Ovary (tissue), 3 donors: ENCODE measurements at regions not wholly inside any gene's neighbourhood (a gene's known extent, or its start where the extent isn't known, plus 50 kb on each side); places are given as distances from the start of the nearest gene placed in this dataset.
"Not testable (repeated sequence)": the region's sequence is repeated elsewhere in the genome, so short reads cannot be mapped to it uniquely, and the experiment has no call there.

ENCODE experiments used
- POLR2A ChIP-seq: fragments of 450-650 bp; IDR thresholded peaks from one replicate; pipeline ENCODE4 v1.6.1; 2017; ENCODE audit warnings: antibody characterized with exemption, mild to moderate bottlenecking, moderate library complexity
- TF ChIP-seq, protein P1 (sequence below), 3 donors: fragments of 450-650 bp in 2 of 3; fragments of 200-600 bp in 1 of 3; IDR thresholded peaks; one replicate each; pipeline versions ENCODE4 v1.5.1 to v1.8.0; 2016 to 2022; ENCODE audit warnings: antibody characterized with exemption in 3 of 3, mild to moderate bottlenecking in 1 of 3
- donor health status: DM: no; HTN: no; CAD: no.

- TF ChIP-seq, protein P1, sequence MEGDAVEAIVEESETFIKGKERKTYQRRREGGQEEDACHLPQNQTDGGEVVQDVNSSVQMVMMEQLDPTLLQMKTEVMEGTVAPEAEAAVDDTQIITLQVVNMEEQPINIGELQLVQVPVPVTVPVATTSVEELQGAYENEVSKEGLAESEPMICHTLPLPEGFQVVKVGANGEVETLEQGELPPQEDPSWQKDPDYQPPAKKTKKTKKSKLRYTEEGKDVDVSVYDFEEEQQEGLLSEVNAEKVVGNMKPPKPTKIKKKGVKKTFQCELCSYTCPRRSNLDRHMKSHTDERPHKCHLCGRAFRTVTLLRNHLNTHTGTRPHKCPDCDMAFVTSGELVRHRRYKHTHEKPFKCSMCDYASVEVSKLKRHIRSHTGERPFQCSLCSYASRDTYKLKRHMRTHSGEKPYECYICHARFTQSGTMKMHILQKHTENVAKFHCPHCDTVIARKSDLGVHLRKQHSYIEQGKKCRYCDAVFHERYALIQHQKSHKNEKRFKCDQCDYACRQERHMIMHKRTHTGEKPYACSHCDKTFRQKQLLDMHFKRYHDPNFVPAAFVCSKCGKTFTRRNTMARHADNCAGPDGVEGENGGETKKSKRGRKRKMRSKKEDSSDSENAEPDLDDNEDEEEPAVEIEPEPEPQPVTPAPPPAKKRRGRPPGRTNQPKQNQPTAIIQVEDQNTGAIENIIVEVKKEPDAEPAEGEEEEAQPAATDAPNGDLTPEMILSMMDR (IDR thresholded peaks at IDR 0.05): not testable (repeated sequence)
- TF ChIP-seq POLR2A: not testable (repeated sequence)
Observed at GRCh38 chr6:105853979-105854378, 232.2 kb upstream of the PRDM1 start.
